HEK293 (cell line): ENCODE measurements at regions not wholly inside any gene's neighbourhood (a gene's known extent, or its start where the extent isn't known, plus 50 kb on each side); places are given as distances from the start of the nearest gene placed in this dataset.

Source experiments
- CTCF ChIA-PET: fragments of 350-600 bp; formaldehyde crosslinking; extraction: SDS; loops from one replicate; lab custom pipeline; 2021; ENCODE audit warnings: antibody characterized with exemption; lab: Yijun Ruan, JAX
- POLR2A ChIA-PET: fragments of 300-600 bp; formaldehyde crosslinking; extraction: SDS; loops from one replicate; lab custom pipeline; 2020; ENCODE audit warnings: antibody characterized with exemption, inconsistent platforms; lab: Yijun Ruan, JAX
- H3K27ac ChIP-seq: fragments of 200-500 bp; sonication (Bioruptor generic); 2 replicates; pipeline ENCODE4 v1.5.1; 2014; ENCODE audit warnings: low read depth, low read length, control low read depth, inconsistent platforms; ENCODE audit errors: extremely low read depth
- H3K36me3 ChIP-seq, 2 experiments: fragments of 200-500 bp in 1 of 2; sonication (Bioruptor generic) in 1 of 2; 1 replicate in 1 of 2; 2 replicates in 1 of 2; pipeline ENCODE4 v1.5.1; 2014 to 2017; ENCODE audit warnings: inconsistent platforms in 2 of 2, low read length in 2 of 2; ENCODE audit not compliant: control insufficient read depth in 2 of 2, insufficient read depth in 1 of 2
- H3K4me1 ChIP-seq: fragments of 200-500 bp; sonication (Bioruptor generic); 2 replicates; pipeline ENCODE4 v1.5.1; 2014; ENCODE audit warnings: mild to moderate bottlenecking, low read length, inconsistent platforms; ENCODE audit not compliant: control insufficient read depth, insufficient read depth
- H3K4me3 ChIP-seq: 2 replicates; pipeline ENCODE4 v1.5.1; 2011; ENCODE audit warnings: low read depth, mild to moderate bottlenecking, control low read depth, low read length, moderate library complexity
- H3K9me3 ChIP-seq: fragments of 200-500 bp; sonication (Bioruptor generic); 2 replicates; pipeline ENCODE4 v1.5.1; 2014; ENCODE audit warnings: low read depth, low read length, inconsistent platforms; ENCODE audit not compliant: control insufficient read depth, insufficient read depth
- RBAK ChIP-seq: fragments of 450-650 bp; formaldehyde crosslinking; IDR thresholded peaks from 2 replicates; pipeline ENCODE4 v1.5.1; 2016; ENCODE audit warnings: missing biosample characterization, missing genetic modification characterization
- TCF7L2 ChIP-seq: IDR thresholded peaks from 2 replicates; pipeline ENCODE4 v1.6.1; 2011; ENCODE audit warnings: low read depth, mild to moderate bottlenecking, inconsistent platforms, low read length, moderate library complexity, borderline replicate concordance
- ZBTB26 ChIP-seq: fragments of 450-650 bp; formaldehyde crosslinking; optimal IDR thresholded peaks from 2 replicates; pipeline ENCODE3; 2016; ENCODE audit warnings: missing biosample characterization, mild to moderate bottlenecking, missing genetic modification characterization
- ZBTB48 ChIP-seq: fragments of 450-650 bp; formaldehyde crosslinking; IDR thresholded peaks from 2 replicates; pipeline ENCODE4 v1.5.1; 2016; ENCODE audit warnings: missing biosample characterization, missing genetic modification characterization
- ZBTB8A ChIP-seq: fragments of 450-650 bp; formaldehyde crosslinking; IDR thresholded peaks from 2 replicates; pipeline ENCODE4 v1.5.1; 2016; ENCODE audit warnings: missing biosample characterization, missing genetic modification characterization
- ZFHX2 ChIP-seq: fragments of 450-650 bp; formaldehyde crosslinking; conservative IDR thresholded peaks from 2 replicates; pipeline ENCODE4 v1.5.1; 2016; ENCODE audit warnings: missing biosample characterization, missing genetic modification characterization
- ZNF114 ChIP-seq: fragments of 450-650 bp; formaldehyde crosslinking; IDR thresholded peaks from 2 replicates; pipeline ENCODE4 v1.5.0; 2017; ENCODE audit warnings: missing biosample characterization, missing genetic modification characterization
- ZNF138 ChIP-seq: fragments of 450-650 bp; formaldehyde crosslinking; IDR thresholded peaks from 2 replicates; pipeline ENCODE4 v1.5.1; 2016; ENCODE audit warnings: missing biosample characterization, missing genetic modification characterization, borderline replicate concordance
- ZNF16 ChIP-seq: fragments of 450-650 bp; formaldehyde crosslinking; IDR thresholded peaks from 2 replicates; pipeline ENCODE4 v1.5.1; 2016; ENCODE audit warnings: low read depth, missing biosample characterization, missing genetic modification characterization
- ZNF174 ChIP-seq: fragments of 450-650 bp; formaldehyde crosslinking; IDR thresholded peaks from 2 replicates; pipeline ENCODE4 v1.5.0; 2017; ENCODE audit warnings: missing biosample characterization, mild to moderate bottlenecking, missing genetic modification characterization
- ZNF184 ChIP-seq: fragments of 450-650 bp; IDR thresholded peaks from 2 replicates; pipeline ENCODE4 v1.5.1; 2018; ENCODE audit warnings: missing biosample characterization, mild to moderate bottlenecking, missing genetic modification characterization
- ZNF23 ChIP-seq: fragments of 450-650 bp; formaldehyde crosslinking; IDR thresholded peaks from 2 replicates; pipeline ENCODE4 v1.5.1; 2016; ENCODE audit warnings: missing biosample characterization, missing genetic modification characterization, borderline replicate concordance
- ZNF26 ChIP-seq: fragments of 450-650 bp; formaldehyde crosslinking; IDR thresholded peaks from 2 replicates; pipeline ENCODE4 v1.5.1; 2016; ENCODE audit warnings: missing biosample characterization, missing genetic modification characterization
- ZNF341 ChIP-seq: fragments of 450-650 bp; formaldehyde crosslinking; IDR thresholded peaks from 2 replicates; pipeline ENCODE4; 2016; ENCODE audit warnings: low read depth, missing biosample characterization, missing genetic modification characterization
- ZNF350 ChIP-seq: fragments of 450-650 bp; formaldehyde crosslinking; IDR thresholded peaks from 2 replicates; pipeline ENCODE4 v1.5.0; 2017; ENCODE audit warnings: missing biosample characterization, mild to moderate bottlenecking, missing genetic modification characterization
- ZNF449 ChIP-seq: fragments of 450-650 bp; formaldehyde crosslinking; IDR thresholded peaks from 2 replicates; pipeline ENCODE4 v1.5.1; 2017; ENCODE audit warnings: missing biosample characterization, mild to moderate bottlenecking, missing genetic modification characterization, moderate library complexity
- ZNF514 ChIP-seq: fragments of 450-650 bp; formaldehyde crosslinking; IDR thresholded peaks from 2 replicates; pipeline ENCODE4 v1.5.1; 2016; ENCODE audit warnings: missing biosample characterization, missing genetic modification characterization
- ZNF585B ChIP-seq: fragments of 450-650 bp; formaldehyde crosslinking; IDR thresholded peaks from 2 replicates; pipeline ENCODE4 v1.5.1; 2016; ENCODE audit warnings: missing biosample characterization, missing genetic modification characterization
- ZNF596 ChIP-seq: fragments of 450-650 bp; IDR thresholded peaks from 2 replicates; pipeline ENCODE4 v1.5.0; 2018; ENCODE audit warnings: missing biosample characterization, mild to moderate bottlenecking, missing genetic modification characterization, moderate library complexity
- ZNF624 ChIP-seq: fragments of 450-650 bp; formaldehyde crosslinking; IDR thresholded peaks from 2 replicates; pipeline ENCODE4 v1.5.1; 2017; ENCODE audit warnings: missing biosample characterization, missing genetic modification characterization
- ZNF677 ChIP-seq: fragments of 450-650 bp; IDR thresholded peaks from 2 replicates; pipeline ENCODE4 v1.5.0; 2018; ENCODE audit warnings: missing biosample characterization, mild to moderate bottlenecking, missing genetic modification characterization, moderate library complexity
- ZNF830 ChIP-seq: fragments of 450-650 bp; IDR thresholded peaks from 2 replicates; pipeline ENCODE4 v1.5.0; 2018; ENCODE audit warnings: missing biosample characterization, missing genetic modification characterization, low read depth, mild to moderate bottlenecking, moderate library complexity
- ZSCAN30 ChIP-seq: fragments of 450-650 bp; IDR thresholded peaks from 2 replicates; pipeline ENCODE4 v1.5.1; 2018; ENCODE audit warnings: missing biosample characterization, mild to moderate bottlenecking, missing genetic modification characterization, moderate library complexity
- TF ChIP-seq, protein P1 (sequence below): fragments of 450-650 bp; formaldehyde crosslinking; IDR thresholded peaks from 2 replicates; pipeline ENCODE4 v1.5.1; 2016; ENCODE audit warnings: missing biosample characterization, missing genetic modification characterization
- TF ChIP-seq, protein P2 (sequence below): fragments of 450-650 bp; formaldehyde crosslinking; IDR thresholded peaks from 2 replicates; pipeline ENCODE4 v1.5.1; 2016; ENCODE audit warnings: missing biosample characterization, missing genetic modification characterization

- ChIA-PET POLR2A (no interaction called here), CTCF (no interaction called here)
- no peaks in the 10 kb centered on the region for H3K4me1 ChIP-seq
- H3K36me3 ChIP-seq = no peaks in the 10 kb centered on the region
- no peaks in the 10 kb centered on the region for H3K9me3 ChIP-seq
- H3K27ac ChIP-seq = no peak overlapping the region
- TF ChIP-seq ZNF26 (tag by site-specific recombination) (no peak), RBAK (no peak), ZFHX2 (0 out of 2 replicates have a peak, but pooled peaks have one; percentile 21), ZNF350 (tag by site-specific recombination) (no peak), ZNF138 (no peak)
- no peak overlapping the region for H3K4me3 ChIP-seq
Observed at GRCh38 chr1:81679942-81680341, 120.8 kb upstream of the ADGRL2 start.

- TF ChIP-seq ZNF23 (tag by site-specific recombination) = no peak
- TF ChIP-seq ZNF449 (tag by site-specific recombination) = no peak
- no peak for TF ChIP-seq ZBTB48 (tag by site-specific recombination)
- no peak for TF ChIP-seq ZNF596 (tag by site-specific recombination)
- no peak for TF ChIP-seq ZNF341 (tag by site-specific recombination)
- TF ChIP-seq, protein P1, sequence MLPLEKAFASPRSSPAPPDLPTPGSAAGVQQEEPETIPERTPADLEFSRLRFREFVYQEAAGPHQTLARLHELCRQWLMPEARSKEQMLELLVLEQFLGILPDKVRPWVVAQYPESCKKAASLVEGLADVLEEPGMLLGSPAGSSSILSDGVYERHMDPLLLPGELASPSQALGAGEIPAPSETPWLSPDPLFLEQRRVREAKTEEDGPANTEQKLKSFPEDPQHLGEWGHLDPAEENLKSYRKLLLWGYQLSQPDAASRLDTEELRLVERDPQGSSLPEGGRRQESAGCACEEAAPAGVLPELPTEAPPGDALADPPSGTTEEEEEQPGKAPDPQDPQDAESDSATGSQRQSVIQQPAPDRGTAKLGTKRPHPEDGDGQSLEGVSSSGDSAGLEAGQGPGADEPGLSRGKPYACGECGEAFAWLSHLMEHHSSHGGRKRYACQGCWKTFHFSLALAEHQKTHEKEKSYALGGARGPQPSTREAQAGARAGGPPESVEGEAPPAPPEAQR = no peak
- TF ChIP-seq ZNF514 (tag by site-specific recombination) = no peak
- no peak for TF ChIP-seq ZNF830 (tag by site-specific recombination)
- TF ChIP-seq ZNF585B (tag by site-specific recombination) = no peak
- TF ChIP-seq ZNF174 (tag by site-specific recombination) = no peak
- TF ChIP-seq ZNF114 (tag by site-specific recombination) = no peak
- Histone ChIP-seq H3K4me3 (no peak overlapping the region), H3K9me3 (no peaks in the 10 kb centered on the region), H3K4me1 (no peaks in the 10 kb centered on the region), H3K36me3 (no peaks in the 10 kb centered on the region), H3K27ac (no peak overlapping the region)
- CTCF ChIA-PET = no interaction called here
- POLR2A ChIA-PET = no interaction called here
Observed at GRCh38 chr1:81678779-81679178, 122.0 kb upstream of the ADGRL2 start.

DNA sequence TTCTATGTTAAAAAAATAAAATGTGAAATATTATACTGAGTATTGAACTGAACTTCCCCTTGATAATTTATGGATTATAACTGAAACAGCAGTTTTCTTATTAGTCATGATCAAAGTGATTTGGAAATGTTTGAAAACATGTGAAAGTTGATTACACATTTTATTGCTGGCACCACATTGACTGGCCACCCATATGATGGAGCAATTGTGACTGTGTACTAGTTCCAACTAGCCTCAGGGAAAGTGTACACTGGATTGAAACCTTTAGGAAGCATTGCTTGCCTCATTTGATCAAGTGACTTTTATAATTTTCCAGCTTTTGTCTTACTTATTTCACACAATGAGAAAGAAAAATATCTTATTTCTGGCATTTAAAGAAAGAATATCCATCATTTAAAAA is 128.0 kb upstream of the ADGRL2 start:
- ChIA-PET CTCF (no interaction called here), POLR2A (no interaction called here)
- no peak overlapping the region for H3K4me3 ChIP-seq
- no peaks in the 10 kb centered on the region for H3K9me3 ChIP-seq
- no peaks in the 10 kb centered on the region for H3K36me3 ChIP-seq
- H3K4me1 ChIP-seq = no peaks in the 10 kb centered on the region
- no peak for TF ChIP-seq ZNF677 (tag by site-specific recombination)
- TF ChIP-seq ZNF16 (tag by site-specific recombination) = no peak
- TF ChIP-seq, protein P2, sequence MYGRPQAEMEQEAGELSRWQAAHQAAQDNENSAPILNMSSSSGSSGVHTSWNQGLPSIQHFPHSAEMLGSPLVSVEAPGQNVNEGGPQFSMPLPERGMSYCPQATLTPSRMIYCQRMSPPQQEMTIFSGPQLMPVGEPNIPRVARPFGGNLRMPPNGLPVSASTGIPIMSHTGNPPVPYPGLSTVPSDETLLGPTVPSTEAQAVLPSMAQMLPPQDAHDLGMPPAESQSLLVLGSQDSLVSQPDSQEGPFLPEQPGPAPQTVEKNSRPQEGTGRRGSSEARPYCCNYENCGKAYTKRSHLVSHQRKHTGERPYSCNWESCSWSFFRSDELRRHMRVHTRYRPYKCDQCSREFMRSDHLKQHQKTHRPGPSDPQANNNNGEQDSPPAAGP (tag by site-specific recombination) = no peak
- no peak for TF ChIP-seq ZSCAN30 (tag by site-specific recombination)
- TF ChIP-seq ZNF624 = no peak
- TF ChIP-seq ZBTB26 (tag by site-specific recombination) = no peak
- TF ChIP-seq ZBTB8A (tag by site-specific recombination) = no peak
- TF ChIP-seq TCF7L2 = no peak
- TF ChIP-seq ZNF585B (tag by site-specific recombination) = no peak
- no peak for TF ChIP-seq ZNF184 (tag by site-specific recombination)
- no peak overlapping the region for H3K27ac ChIP-seq
